ENCODE measurements at regions not wholly inside any gene's neighbourhood (a gene's known extent, or its start where the extent isn't known, plus 50 kb on each side); places are given as distances from the start of the nearest gene placed in this dataset.

DNA sequence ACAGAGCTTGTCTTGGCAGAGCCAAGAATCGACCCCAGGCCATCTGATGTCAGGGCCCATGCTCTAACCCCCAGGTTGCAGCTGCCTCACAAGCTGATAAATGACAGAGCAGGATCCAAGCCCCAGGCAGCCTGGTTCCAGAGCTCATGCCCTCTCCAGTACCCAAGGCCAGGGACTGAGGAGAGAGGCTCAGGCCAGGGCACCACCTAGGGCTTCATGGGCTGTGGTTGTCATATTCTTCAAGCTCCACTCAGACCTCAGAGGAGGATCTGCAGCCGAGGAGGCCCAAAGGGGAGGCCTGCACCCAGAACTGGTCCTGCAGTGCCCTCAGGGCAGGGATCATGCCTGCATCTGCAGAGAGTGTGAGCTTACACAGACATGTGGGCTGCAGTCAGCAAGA lies 301.1 kb downstream of the MATN1 start:
- no peak for TF ChIP-seq POLR2A (IDR thresholded peaks at IDR 0.05; ENCODE audit: low read depth, low read length)
- FAIRE-seq (no peak), DNase-seq (ENCODE audit: insufficient read length, low spot score) (no peak)

DNA sequence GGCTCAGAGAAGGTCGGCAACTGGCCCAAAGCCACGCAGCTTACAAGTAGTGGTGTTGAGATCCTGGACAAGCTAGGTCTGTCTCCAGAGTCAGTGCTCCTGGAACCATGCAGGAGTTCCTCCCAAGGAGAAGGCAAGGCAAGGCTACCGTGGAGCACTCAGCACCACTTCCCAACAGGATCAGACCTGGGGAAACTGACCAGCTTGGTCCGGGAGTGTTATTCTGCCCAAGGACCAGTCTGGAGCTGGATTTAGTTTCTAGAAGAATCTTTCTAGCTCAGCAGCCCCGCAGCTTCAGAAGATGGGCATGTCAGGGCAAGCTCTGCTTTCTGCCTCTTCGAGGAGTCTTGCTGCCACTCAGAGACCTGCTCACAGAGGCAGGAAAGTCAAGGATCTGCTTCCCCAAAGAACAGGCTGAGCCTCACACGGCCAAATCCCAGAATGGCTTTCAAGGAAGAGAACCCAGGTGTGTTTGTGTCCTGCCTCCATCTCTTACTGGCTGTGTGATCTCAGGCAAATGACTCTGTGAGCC lies 302.8 kb downstream of the MATN1 start:
- no peak for DNase-seq (ENCODE audit: insufficient read length, low spot score)
- no peak for TF ChIP-seq POLR2A (IDR thresholded peaks at IDR 0.05; ENCODE audit: low read depth, low read length)
- no peak for FAIRE-seq

DNA sequence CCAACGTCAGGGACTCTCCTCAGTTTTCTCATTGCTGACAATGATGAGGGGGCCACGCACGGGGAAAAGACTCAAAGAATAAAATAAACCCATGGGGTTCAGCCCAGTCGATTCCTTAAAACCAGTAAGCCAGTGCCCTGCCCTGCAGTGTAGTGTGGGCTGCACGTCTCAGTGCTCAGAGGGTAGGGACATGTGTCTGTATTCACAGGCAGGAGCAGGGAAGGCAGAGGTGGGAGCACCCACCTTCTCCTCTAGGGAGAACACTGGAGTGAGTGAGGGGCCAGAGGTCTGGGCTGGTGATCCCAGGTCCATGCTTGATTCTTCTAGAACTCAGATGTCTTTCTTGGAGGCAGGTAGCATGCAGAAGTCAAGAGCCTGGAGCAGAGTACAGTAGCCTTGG lies 303.6 kb downstream of the MATN1 start:
- FAIRE-seq (no peak), DNase-seq (ENCODE audit: insufficient read length, low spot score) (no peak)
- TF ChIP-seq POLR2A (IDR thresholded peaks at IDR 0.05; ENCODE audit: low read depth, low read length), result no peak

DNA sequence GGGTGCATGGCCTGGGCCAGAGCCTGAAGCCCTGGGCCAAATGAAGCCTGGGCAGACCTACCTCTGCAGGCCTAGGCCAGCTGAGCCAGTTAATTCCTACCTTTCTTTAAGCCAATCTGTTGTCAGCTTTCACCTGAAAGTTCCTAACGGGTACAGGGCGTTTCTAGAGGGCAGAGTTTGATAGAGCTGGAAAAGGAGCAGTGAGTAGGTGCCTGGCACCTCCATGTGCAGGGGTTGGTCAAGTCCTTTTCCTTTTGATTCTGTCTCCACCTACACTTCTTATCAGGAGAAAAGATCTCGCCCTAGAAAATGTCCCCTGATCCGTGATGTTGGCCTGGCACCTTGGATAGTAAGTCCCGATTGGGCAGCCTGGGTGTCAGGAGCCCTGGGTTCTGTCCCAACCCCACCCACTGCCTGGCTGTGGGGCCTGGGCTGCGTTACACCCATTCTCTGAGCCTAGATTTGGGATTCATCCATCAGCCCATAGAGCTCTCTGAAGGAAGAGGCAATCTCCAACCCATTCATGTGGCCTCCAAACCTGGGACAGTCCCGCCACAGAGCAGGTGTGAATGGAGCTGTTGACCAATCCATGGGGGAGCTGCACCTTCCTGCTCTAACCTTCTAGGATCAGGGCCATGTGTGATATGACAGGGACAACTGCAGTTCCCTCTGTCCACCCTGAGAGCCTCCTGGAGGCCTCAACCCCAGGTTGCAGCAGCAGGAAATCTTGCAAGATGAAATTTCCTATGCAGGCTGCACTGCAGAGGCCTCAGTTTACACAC lies 304.3 kb downstream of the MATN1 start:
- TF ChIP-seq POLR2A (IDR thresholded peaks at IDR 0.05; ENCODE audit: low read depth, low read length), result no peak
- DNase-seq (ENCODE audit: insufficient read length, low spot score) (no peak), FAIRE-seq (no peak)

DNA sequence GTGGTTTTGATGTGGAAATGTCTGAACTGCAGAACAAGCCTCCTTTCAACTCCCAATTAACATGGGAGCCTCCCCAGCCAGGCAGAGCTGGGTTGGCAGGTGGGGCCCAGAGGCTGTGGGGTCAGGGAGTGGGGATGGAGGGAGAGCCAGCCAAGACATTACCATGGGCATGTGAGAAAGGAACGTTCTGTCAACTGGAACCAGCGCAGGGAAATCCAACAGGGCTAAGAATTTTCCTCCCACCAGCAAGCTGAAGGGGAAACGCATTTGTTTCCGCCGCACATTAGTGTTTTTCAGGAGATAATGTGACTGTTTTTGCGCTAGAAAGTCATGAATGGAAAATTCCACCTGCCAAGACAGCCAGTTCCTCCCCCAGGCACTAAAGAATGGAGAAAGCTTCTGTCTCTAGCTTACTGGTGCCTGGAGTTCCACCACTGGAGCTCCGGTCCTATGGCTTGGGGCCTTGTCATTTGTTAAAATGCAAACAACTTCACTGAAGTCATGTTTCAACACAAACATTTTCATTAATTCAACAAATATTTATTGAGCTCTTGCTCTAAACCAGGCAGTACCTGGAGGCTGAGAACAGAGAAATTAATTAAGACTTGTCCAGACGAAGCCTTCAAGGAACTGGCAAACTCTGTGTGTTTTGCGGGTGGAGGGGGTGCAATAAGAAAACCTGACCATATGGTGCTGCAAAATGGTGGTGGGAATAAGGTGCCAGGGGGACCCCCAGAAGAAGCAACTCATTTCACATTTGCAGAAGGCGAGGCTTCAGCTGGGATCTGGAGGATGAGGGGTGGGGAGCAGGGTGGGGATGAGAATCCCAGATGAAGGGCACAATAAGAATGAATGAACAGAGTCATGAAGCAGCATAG lies 305.1 kb downstream of the MATN1 start:
- DNase-seq (ENCODE audit: insufficient read length, low spot score), result no peak
- no peak for FAIRE-seq
- TF ChIP-seq POLR2A (IDR thresholded peaks at IDR 0.05; ENCODE audit: low read depth, low read length), result no peak

DNA sequence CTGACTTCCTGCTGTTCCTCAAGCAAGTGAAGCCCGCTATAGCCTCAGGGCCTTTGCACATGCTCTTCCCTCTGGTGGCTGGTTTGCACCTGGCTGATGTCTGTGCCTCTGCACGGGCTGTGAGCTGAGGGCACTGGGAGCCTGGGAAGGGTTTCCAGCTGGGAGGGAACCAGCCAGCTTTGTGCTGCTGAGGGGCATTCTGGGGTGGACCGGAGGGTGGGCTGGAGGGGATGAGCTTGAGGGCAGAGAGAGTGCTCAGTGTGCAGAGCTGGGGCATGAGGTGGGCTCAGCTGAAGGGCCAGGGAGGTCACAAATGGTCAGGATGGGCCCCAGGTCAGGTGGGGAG lies 305.7 kb downstream of the MATN1 start:
- no peak for DNase-seq (ENCODE audit: insufficient read length, low spot score)
- FAIRE-seq, result no peak
- TF ChIP-seq POLR2A (IDR thresholded peaks at IDR 0.05; ENCODE audit: low read depth, low read length), result no peak

DNA sequence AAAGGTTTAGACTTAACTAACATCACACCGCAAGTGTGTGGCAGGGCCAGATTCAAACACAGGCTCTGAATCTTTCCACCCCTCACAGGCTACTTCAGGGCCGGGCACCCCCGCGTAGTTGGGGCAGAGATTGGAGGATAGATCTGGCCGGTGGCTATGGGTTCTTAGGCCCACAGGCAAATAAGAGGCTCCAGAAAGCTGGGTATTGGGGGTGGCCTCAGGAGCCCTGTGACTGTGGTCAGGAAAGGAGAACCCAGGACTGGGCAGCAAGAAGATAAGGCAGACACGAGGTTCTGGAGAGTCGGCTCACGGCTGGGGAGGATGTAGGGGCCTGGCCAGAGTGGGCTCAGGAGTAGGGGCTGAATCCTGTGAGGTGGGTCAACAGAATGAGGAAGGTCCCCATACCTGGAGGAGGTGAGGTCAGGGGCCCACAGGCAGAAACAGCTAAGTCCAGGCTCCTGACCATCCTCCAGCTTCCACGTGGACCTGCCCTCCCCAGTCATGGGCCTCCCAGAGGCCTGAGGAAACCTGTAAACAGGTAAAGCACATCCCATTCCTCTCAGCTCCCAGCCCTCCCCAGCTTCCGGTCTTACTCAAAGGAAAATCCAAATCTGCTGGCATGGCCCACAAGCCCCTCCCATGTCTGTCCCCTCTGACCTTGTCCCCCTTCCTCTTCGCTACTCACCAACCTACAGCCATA lies 306.2 kb downstream of the MATN1 start:
- TF ChIP-seq POLR2A (IDR thresholded peaks at IDR 0.05; ENCODE audit: low read depth, low read length), result no peak
- FAIRE-seq (no peak), DNase-seq (ENCODE audit: insufficient read length, low spot score) (no peak)

DNA sequence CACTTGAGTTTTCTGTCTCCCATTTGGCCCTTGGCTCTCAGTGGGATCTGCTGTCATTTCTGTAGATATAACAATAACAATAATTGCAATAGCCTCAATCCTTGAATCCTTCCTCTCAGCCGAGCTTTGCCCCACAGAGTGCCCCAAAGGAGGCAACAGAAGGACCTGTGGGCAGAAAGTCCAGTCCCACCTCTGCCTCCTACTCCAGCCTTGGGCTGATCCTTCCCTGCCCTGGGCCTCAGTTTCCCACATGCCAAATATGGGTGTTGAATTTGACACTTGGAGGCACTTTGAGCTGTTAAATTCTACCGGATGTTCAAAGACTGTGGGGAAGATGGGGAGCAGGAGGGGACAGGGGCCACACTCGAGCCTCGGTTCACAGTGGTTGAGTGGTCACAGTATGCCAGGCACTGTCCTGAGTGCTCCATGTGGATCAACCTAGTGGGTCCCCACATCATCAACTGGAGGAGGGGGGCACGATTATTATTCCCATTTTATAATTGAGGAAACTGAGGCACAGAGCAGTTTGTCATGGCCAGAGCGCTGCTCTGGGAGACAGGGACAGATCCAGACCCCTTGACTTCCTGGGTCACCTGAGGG lies 307.1 kb downstream of the MATN1 start:
- no peak for TF ChIP-seq POLR2A (IDR thresholded peaks at IDR 0.05; ENCODE audit: low read depth, low read length)
- FAIRE-seq (no peak), DNase-seq (ENCODE audit: insufficient read length, low spot score) (no peak)

DNA sequence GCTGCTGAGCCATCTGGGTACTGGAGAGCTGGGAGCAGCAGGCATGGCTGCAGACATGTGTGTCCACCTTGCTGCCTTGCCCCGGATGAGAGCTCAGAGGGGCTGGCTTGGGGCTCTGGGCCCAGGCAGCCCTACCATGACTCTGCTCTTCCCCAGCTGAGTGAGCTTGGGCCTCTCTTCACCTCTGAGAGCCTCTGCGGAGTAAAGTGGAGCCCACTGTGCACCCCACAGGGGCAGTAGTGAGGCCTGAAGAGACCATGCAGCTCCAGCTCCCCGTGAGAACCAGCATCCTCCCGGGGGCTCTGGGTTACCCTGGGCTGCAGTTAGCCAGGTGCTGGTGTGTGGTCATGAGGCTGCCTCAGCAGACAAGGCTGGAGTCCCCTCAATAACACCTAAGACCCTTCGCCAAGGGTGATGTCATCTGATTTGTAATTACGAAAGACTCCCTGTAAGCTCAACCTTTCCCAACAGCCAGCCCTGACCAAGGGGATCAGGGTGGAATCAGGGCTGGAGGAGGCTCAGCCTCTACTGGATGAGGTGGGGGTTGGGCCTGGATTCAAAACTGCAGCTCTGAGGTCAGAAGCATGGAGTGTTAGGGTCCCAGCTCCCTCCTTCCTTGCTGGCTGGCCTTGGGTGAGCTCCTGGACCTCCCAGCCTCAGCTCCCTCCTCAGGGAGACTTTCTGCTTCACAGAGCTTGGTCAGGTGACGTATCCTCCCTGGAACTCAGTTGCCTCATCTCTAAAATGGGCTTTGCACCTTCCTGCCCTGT lies 308.0 kb downstream of the MATN1 start:
- TF ChIP-seq POLR2A (IDR thresholded peaks at IDR 0.05; ENCODE audit: low read depth, low read length), result no peak
- FAIRE-seq, result no peak
- no peak for DNase-seq (ENCODE audit: insufficient read length, low spot score)

DNA sequence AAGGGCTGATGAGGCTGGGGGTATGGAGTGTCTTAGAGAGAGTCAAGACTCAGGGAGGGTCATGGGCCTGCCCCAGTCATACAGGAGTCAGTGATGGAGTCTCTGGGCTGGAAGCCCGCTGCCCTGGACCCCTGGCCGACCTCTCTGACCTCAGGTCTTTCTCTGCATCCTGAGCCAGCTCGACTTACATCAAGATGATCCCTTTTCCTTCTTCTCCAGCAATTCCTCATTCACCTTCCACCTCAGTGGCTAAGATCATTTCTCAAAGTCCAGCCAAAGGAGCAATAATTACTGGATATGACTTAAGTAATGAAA lies 308.6 kb downstream of the MATN1 start:
- FAIRE-seq, result no peak
- DNase-seq (ENCODE audit: insufficient read length, low spot score), result no peak
- no peak for TF ChIP-seq POLR2A (IDR thresholded peaks at IDR 0.05; ENCODE audit: low read depth, low read length)

DNA sequence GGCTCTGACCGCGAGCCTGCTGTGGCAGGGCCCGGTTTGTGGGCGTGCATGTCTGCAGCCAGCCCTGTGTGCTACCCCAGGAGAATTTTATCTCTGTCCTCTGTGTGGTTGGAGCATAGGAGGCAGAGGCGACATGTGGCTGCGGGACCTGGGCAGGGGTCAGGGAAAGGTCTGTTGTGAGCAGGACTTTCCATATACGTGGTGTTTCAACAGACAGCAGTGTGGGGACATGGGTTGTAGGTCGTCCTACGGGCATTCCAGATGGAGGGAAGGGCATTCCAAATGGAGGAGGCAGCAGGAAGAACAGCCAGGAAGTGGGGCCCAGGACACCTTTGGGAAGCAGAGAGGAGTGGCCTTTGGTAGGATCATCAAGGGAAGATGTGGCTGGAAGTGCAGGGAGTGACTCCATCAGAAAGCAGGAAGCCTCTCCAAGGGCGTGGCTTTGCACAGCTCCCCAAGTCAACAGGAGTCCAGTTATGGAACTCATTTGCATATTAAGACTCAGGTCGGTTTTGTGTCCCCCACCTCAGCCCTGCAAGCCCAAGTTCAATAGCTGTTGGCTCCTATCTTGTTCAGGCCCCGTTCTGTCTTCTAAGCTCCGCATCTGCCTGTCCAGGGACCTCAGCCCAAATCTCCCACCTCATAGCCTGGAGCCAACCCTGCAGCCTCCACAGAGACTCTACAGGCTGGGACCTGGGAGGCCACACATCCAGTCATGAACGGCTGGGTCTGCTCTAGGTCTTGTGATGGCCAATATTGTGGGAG lies 309.1 kb downstream of the MATN1 start:
- no peak for FAIRE-seq
- DNase-seq (ENCODE audit: insufficient read length, low spot score), result no peak
- no peak for TF ChIP-seq POLR2A (IDR thresholded peaks at IDR 0.05; ENCODE audit: low read depth, low read length)

DNA sequence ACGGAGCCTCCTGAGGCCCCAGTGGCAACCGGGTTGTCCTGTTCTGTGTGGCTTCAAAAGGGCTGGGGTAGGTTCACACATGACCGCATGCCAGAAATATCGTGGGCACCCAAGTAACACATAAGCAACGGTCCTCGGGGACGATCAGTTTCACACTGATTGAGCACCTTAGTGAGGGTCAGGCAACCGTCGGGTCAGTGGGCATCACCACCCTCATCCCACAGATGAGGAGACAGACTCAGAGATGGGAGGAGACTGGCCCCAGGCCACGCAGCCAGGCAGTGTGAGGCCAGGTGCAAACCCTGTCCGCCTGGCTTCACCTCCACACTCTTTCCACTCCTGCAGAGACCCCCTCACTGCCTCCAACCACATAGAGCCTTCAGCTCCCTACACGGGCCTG lies 309.8 kb downstream of the MATN1 start:
- no peak for TF ChIP-seq POLR2A (IDR thresholded peaks at IDR 0.05; ENCODE audit: low read depth, low read length)
- DNase-seq (ENCODE audit: insufficient read length, low spot score) (no peak), FAIRE-seq (no peak)

DNA sequence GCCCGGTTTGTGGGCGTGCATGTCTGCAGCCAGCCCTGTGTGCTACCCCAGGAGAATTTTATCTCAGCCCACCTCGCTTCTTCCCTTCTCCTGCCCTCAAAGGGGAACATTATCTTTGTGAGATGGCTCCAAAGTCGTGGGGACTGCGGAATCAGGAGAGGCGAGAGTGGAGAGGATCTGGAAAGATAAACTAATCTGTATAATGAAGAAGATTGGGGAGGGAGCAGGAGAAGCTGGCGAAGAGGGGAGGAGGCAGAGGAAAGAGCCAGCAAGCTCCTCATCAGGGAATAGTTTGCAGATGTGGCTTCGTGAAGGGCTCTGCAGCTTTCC lies 310.3 kb downstream of the MATN1 start:
- no peak for DNase-seq (ENCODE audit: insufficient read length, low spot score)
- TF ChIP-seq POLR2A (IDR thresholded peaks at IDR 0.05; ENCODE audit: low read depth, low read length), result no peak
- no peak for FAIRE-seq

Measured in H54 (cell line).